Activated CD4-positive, alpha-beta T cell treated with anti-CD3 and anti-CD28 coated beads, Interleukin-2, Interleukin-4, amounts not matched to agents 100 ng/mL and 50 ng/mL, durations not matched to agents 16 hours and 8 hours (primary cell): ENCODE measurements at regions not wholly inside any gene's neighbourhood (a gene's known extent, or its start where the extent isn't known, plus 50 kb on each side); places are given as distances from the start of the nearest gene placed in this dataset.

Experiments
- DNase-seq: peaks from one replicate; pipeline ENCODE4 v3.0.0-alpha.2; 2020; ENCODE audit warnings: low spot score

DNA sequence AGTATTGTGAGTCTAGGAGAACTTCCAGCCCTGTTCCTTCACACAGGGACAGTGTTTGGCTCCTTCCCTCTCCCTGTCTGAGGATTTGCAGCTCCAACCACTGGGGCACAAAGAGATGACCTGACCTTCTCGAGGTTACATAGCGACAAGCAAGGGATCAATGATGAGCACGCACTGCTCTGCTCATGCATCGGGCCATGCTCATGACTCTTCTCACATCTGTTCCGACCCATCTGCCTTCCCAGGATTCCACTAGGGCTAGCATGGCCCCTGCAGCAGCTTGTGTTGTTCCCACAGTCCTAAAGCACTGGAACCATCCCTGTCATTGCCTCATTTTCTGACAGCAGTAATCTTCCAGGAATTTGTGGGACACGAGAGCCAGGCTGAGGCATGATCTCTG is 78.8 kb upstream of the ARHGAP28 start:
- DNase-seq, result no peak

DNA sequence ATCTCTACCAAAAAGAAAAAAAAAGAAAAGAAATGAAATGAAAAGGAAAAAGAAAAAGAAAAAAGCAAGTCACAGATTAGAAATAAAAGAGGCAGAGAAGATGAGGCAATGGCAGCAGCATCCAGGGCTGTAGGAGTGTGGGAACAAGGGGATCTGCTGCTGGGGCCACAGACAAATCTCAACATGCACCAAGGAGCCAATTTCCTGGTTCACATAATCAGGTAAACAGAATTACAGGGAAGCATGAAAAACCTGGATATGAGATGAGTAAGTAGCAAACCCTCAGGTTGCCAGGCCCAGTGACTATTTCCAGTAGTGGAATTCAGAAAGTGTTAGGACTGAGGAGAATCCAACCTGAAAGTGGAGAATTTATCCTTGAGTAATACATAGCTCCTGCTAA is 77.4 kb upstream of the ARHGAP28 start:
- no peak for DNase-seq

DNA sequence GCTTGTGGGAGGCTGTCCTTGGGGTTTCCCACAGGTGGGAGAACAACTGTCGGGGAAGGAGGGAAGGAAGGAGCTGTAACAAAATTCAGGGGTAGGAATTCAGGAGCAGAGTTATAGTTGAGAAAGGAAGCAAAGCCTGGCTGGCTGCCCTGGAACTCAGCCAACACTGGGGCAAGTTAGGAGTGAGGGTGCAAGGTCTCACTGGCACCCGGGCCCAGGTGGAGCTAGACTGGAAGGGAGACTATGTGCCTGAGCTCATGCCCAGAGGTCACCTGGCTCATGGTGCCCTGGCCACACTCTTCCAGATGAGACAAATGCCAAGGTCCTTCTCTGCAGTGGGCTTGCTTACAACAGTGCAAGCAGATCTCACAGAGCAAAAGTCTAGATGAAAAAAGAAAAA is 75.6 kb upstream of the ARHGAP28 start:
- DNase-seq, result no peak

DNA sequence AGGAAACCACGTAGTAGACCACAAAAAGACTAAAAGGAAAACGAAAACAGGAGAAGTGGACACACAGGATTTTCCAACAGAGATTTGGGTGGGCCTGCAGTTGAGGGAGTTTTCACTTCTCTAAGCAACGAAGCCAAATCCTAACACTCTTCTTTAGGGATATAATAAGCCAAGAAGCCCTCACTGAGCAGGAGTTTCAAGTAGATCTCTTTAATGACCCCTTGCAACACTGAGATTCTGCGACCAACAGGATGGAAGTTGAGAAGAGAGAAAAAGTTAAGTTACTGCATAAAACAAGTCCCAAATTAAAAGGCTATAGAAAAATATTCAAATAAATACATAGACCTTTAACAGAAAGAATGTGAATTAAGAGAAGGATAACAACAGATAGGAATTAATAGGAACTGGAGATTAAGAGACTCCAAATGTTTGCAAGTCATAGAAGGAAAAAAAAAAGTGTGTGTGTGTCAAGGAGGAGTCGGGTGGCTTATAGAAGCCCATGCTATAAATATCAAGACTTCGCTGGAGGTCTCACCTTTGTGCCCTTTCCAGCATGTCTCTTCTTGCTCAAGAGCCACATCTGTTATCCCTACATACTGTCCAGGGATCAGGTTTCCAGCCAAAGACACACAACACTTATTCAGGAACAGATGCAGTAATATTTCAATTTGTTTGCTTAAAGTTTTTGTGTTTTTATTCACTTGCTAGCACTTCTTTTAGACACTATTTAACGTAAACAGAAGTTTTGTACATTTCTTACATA is 69.4 kb upstream of the ARHGAP28 start:
- no peak for DNase-seq

DNA sequence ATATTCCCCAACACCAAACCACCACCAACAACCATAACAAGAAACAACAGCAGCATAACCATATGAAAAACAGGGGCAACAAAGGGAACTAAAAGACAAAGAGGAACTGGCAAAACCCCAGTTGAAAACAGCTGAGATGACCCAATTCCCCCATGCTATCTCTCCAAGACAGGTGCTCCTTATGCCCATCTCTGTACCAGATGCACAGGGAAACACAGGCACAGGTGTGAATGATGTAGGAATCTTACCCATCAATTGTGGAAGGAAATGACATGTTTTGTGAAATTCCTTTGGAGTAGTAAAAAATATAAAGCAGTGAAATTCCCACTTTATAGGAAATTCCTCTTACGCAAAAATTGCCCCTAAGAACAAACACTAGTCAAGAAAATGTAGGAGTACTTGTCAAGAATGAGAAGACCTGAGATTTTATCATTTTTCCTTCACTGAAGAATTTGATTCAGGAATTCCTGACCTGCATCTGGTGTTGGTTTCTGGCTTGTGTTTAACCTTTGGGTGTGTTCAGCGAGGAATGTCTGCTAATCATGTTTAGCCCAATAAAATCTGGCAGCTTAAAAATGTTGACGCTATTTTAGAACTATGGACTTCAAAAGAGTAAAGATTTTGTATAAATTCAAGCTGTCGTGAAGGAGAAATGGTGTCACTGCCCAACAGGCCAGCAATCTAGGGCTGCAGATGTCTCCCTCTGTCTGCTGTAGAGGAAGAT is 67.7 kb upstream of the ARHGAP28 start:
- DNase-seq, result no peak

GRCh38 chr18:6666012-6666685 is 63.4 kb upstream of the ARHGAP28 start:
- no peak for DNase-seq

- no peak for DNase-seq
Observed at GRCh38 chr18:6668836-6669235, 60.7 kb upstream of the ARHGAP28 start.

DNA sequence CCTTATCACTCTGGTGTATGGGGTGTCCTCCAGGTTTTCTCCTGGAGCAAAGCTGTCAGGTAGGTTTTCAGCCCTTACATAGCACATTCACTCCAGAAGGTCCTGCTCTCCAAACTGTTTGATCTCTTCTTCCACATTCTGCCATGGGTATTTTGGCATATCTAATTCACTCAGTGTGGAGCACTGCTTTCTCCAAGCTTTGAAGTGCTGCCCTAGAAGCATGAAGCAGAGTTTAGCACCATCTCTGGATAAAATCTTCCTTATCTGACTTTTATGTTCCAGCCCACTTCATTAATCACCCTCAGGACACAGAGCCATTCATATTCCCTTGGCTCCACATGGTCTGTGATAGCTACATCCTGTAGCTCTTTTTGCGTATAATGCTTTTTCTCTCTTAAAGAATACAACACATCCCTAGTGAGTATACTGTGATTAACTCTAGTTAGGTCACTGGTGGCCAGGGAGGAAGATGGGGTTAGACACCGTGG is 56.7 kb upstream of the ARHGAP28 start:
- DNase-seq, result no peak

DNA sequence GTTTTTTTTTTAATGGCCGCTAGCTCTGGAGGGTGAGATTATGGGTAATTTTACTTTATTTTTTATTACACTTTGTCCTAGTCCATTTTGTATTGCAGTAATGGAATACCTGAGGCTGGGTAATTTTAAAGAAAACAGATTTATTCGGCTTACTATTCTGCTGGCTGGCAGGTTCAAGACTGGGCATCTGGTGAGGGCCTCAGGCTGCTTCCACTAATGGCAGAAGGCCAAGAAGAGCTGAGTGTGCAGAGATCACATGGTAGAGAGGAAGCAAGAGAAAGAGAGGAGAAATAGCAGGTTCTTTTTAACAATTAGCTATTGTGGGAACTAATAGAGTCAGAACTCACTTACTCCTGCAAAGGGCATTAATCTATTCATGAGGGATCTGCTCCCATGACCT is 52.4 kb upstream of the ARHGAP28 start:
- DNase-seq, result no peak

DNA sequence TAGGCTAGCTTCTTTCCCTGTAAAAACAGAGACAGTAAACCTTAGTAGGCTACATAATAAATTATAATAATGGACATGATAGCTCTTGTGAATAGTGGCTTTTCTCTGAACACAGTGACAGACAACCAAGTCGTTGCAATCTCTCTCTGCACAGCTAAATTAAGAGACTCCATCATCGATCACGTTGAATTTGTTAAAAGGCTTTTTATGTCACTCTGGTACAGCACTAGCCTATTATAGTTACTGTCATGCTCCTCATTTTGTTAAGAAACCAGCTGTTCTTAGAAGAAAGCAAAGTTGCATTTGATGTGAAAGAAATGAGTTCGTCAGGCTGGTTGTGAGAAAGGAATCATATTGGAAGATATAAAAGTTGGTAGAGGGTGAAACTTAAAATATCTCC is 50.3 kb upstream of the ARHGAP28 start:
- no peak for DNase-seq
